ENCODE measurements at regions not wholly inside any gene's neighbourhood (a gene's known extent, or its start where the extent isn't known, plus 50 kb on each side); places are given as distances from the start of the nearest gene placed in this dataset.

- Histone ChIP-seq H3K9me1 (replicated peaks; ENCODE audit: control insufficient read depth, extremely low read depth, insufficient read depth, low read length) (no peaks in the 10 kb centered on the region), H3K4me1 (ENCODE audit: control insufficient read depth, extremely low read depth, insufficient read depth, low read length) (no peaks in the 10 kb centered on the region), H3K4me3 (replicated peaks in 1 of 3; ENCODE audit: insufficient read depth in 1 of 3, low read depth in 1 of 3, low read length in 3 of 3) (no peak overlapping the region), H2AFZ (ENCODE audit: low read depth, low read length) (no peak overlapping the region), H3K27ac (ENCODE audit: insufficient read depth, low read depth, low read length) (no peak overlapping the region), H3K36me3 (ENCODE audit: control insufficient read depth in 2 of 2, extremely low read depth in 1 of 2, insufficient read depth in 2 of 2, low read length in 2 of 2) (no peaks in the 10 kb centered on the region), H3K9ac (replicated peaks; ENCODE audit: extremely low read depth, insufficient read depth, low read length) (no peak overlapping the region), H3K4me2 (ENCODE audit: insufficient read depth, low read length) (no peak overlapping the region), H3K79me2 (ENCODE audit: control insufficient read depth, insufficient read depth, low read length) (no peaks in the 10 kb centered on the region), H4K20me1 (replicated peaks; ENCODE audit: control insufficient read depth, extremely low read depth, insufficient read depth, low read length) (no peaks in the 10 kb centered on the region), H3K9me3 (replicated peaks; ENCODE audit: control insufficient read depth, insufficient read depth, low read length) (no peaks in the 10 kb centered on the region), H3K27me3 (ENCODE audit: control insufficient read depth in 2 of 2, insufficient read depth in 2 of 2, low read length in 2 of 2) (no peaks in the 10 kb centered on the region)
- DNase-seq (ENCODE audit: low read depth, low spot score) (no peak), FAIRE-seq (no peak)
- dilution Hi-C loops (cut with MboI; ENCODE audit: extremely low pct_ligation_motif_present, low sequenced_read_pairs): no loop called here
- POLR2A ChIA-PET: no interaction called here
- BruUV-seq (replicated peaks): no TSS peak
- no peak for TF ChIP-seq FOS (IDR thresholded peaks at IDR 0.05; ENCODE audit: borderline replicate concordance, insufficient read depth, low read length)
- TF ChIP-seq EZH2 (IDR thresholded peaks at IDR 0.05; ENCODE audit: borderline replicate concordance, low read depth, low read length, severe bottlenecking): no peak
- no peak for TF ChIP-seq POLR2AphosphoS5 (IDR thresholded peaks at IDR 0.05; ENCODE audit: insufficient read depth, low read depth, low read length)
- TF ChIP-seq, protein P1, sequence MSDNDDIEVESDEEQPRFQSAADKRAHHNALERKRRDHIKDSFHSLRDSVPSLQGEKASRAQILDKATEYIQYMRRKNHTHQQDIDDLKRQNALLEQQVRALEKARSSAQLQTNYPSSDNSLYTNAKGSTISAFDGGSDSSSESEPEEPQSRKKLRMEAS (IDR thresholded peaks at IDR 0.05; ENCODE audit: insufficient read depth, insufficient read length): no peak
- no peak for TF ChIP-seq JUN (IDR thresholded peaks at IDR 0.05; ENCODE audit: borderline replicate concordance, insufficient read depth, insufficient read length, low read depth)
- no peak for TF ChIP-seq GATA2 (IDR thresholded peaks at IDR 0.05; ENCODE audit: insufficient read depth, insufficient read length, low read depth, low read length)
- no peak for TF ChIP-seq MYC (IDR thresholded peaks at IDR 0.05; ENCODE audit: low read depth, low read length)
- intact Hi-C loops (cut with micrococcal nuclease): no loop called here
- CTCF ChIA-PET: interaction anchor here (0.6 kb wide), 1 partner anchor 1770 kb away, joined by 3 read pairs; no protein-coding TSS in a partner anchor
Observed at GRCh38 chr9:117596678-117597077, 107.5 kb upstream of the TLR4 start.

GRCh38 chr9:117595650-117596049 lies 108.6 kb upstream of the TLR4 start:
- H4K20me1 ChIP-seq (replicated peaks; ENCODE audit: control insufficient read depth, extremely low read depth, insufficient read depth, low read length): no peaks in the 10 kb centered on the region
- intact Hi-C loops (cut with micrococcal nuclease) (no loop called here), dilution Hi-C loops (cut with MboI; ENCODE audit: extremely low pct_ligation_motif_present, low sequenced_read_pairs) (no loop called here)
- H3K9ac ChIP-seq (replicated peaks; ENCODE audit: extremely low read depth, insufficient read depth, low read length): no peak overlapping the region
- no peak overlapping the region for H3K27ac ChIP-seq (ENCODE audit: insufficient read depth, low read depth, low read length)
- FAIRE-seq (no peak), DNase-seq (ENCODE audit: low read depth, low spot score) (no peak)
- H3K4me2 ChIP-seq (ENCODE audit: insufficient read depth, low read length): no peak overlapping the region
- H3K36me3 ChIP-seq (ENCODE audit: control insufficient read depth in 2 of 2, extremely low read depth in 1 of 2, insufficient read depth in 2 of 2, low read length in 2 of 2): no peaks in the 10 kb centered on the region
- H2AFZ ChIP-seq (ENCODE audit: low read depth, low read length): no peak overlapping the region
- H3K9me3 ChIP-seq (replicated peaks; ENCODE audit: control insufficient read depth, insufficient read depth, low read length): no peaks in the 10 kb centered on the region
- H3K4me3 ChIP-seq (replicated peaks in 1 of 3; ENCODE audit: insufficient read depth in 1 of 3, low read depth in 1 of 3, low read length in 3 of 3): no peak overlapping the region
- ChIA-PET POLR2A (no interaction called here), CTCF (no interaction called here)
- no TSS peak for BruUV-seq (replicated peaks)
- no peaks in the 10 kb centered on the region for H3K4me1 ChIP-seq (ENCODE audit: control insufficient read depth, extremely low read depth, insufficient read depth, low read length)
- TF ChIP-seq POLR2A (IDR thresholded peaks at IDR 0.05; ENCODE audit: low read depth, low read length): no peak
- TF ChIP-seq EZH2 (IDR thresholded peaks at IDR 0.05; ENCODE audit: borderline replicate concordance, low read depth, low read length, severe bottlenecking): no peak
- TF ChIP-seq, protein P1 (IDR thresholded peaks at IDR 0.05; ENCODE audit: insufficient read depth, insufficient read length): no peak
- no peak for TF ChIP-seq JUN (IDR thresholded peaks at IDR 0.05; ENCODE audit: borderline replicate concordance, insufficient read depth, insufficient read length, low read depth)
- TF ChIP-seq FOS (IDR thresholded peaks at IDR 0.05; ENCODE audit: borderline replicate concordance, insufficient read depth, low read length): no peak
- no peaks in the 10 kb centered on the region for H3K9me1 ChIP-seq (replicated peaks; ENCODE audit: control insufficient read depth, extremely low read depth, insufficient read depth, low read length)
- H3K79me2 ChIP-seq (ENCODE audit: control insufficient read depth, insufficient read depth, low read length): no peaks in the 10 kb centered on the region
- no peaks in the 10 kb centered on the region for H3K27me3 ChIP-seq (ENCODE audit: control insufficient read depth in 2 of 2, insufficient read depth in 2 of 2, low read length in 2 of 2)
